Chondrocyte (in vitro differentiated cells): ENCODE measurements at regions not wholly inside any gene's neighbourhood (a gene's known extent, or its start where the extent isn't known, plus 50 kb on each side); places are given as distances from the start of the nearest gene placed in this dataset.

Experiments used
- DNase-seq: peaks from one replicate; pipeline ENCODE4 v3.0.0; 2021; ENCODE audit warnings: mixed read lengths, low spot score
- H3K27ac Mint-ChIP-seq: one replicate; pipeline ENCODE4 v1.8.0; 2021; ENCODE audit warnings: mild to moderate bottlenecking, moderate library complexity, mixed read lengths; ENCODE audit not compliant: unreplicated experiment
- H3K27me3 Mint-ChIP-seq: 2 replicates; pipeline ENCODE4 v1.8.0; 2021; ENCODE audit warnings: low read depth, mixed read lengths
- H3K36me3 Mint-ChIP-seq: 2 replicates; pipeline ENCODE4 v1.8.0; 2021; ENCODE audit warnings: low read depth, mixed read lengths
- H3K4me1 Mint-ChIP-seq: 2 replicates; pipeline ENCODE4 v1.8.0; 2021; ENCODE audit warnings: low read depth, mild to moderate bottlenecking, mixed read lengths
- H3K4me3 Mint-ChIP-seq: one replicate; pipeline ENCODE4 v1.8.0; 2021; ENCODE audit warnings: mild to moderate bottlenecking, moderate library complexity, mixed read lengths; ENCODE audit not compliant: unreplicated experiment
- H3K9me3 Mint-ChIP-seq: 2 replicates; pipeline ENCODE4 v1.8.0; 2021; ENCODE audit warnings: low read depth, mixed read lengths
- CTCF ChIP-seq: fragments of 200-600 bp; sonication (generic); IDR thresholded peaks from 2 replicates; pipeline ENCODE4 v1.5.0; 2021; ENCODE audit warnings: antibody characterized with exemption, mild to moderate bottlenecking, moderate library complexity

DNA sequence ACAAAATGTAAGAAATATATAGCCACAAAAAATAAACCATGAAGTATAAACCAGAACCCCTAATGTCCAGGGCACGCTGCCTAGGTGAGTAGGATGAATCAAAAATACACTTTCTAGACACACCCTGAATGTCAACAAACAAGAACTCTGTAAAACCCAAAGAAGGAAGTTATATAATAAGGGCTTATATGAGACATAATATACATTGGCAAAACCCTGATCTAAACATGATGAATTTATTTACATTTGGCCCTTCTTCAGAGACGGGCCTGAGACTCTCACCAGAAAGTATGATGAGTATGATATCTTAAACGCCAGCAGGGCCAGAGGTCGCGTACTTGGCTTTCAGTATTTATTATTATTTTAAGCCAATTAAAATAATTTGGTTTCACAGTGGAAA is 125.1 kb upstream of the FST start:
- no peak overlapping the region for H3K4me3 Mint-ChIP-seq
- H3K4me1 Mint-ChIP-seq, result peaks cover 54% of the 10 kb centered on the region
- peak overlapping the region; percentile 61 for H3K27ac Mint-ChIP-seq
- no peak for DNase-seq
- H3K9me3 Mint-ChIP-seq, result no peaks in the 10 kb centered on the region
- no peak for TF ChIP-seq CTCF
- H3K36me3 Mint-ChIP-seq, result no peaks in the 10 kb centered on the region
- H3K27me3 Mint-ChIP-seq, result no peaks in the 10 kb centered on the region

DNA sequence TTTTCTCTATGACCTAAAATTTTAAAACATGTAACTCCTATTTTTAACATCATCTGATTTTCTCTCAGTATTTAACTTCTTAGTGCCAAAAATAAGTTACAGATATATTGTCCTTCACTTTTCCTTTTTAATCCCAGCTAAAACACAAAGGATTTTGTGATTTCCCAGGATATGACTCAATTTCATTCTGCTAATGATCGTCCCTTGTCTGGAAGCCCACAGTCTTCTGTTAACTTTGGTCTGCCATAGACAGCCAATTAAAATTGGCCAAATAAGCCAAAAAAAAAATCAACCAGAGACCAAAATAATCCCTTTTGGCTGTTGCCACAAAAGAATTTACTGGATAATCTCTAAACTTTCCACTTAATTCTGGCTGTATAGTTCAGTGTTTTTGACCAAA is 124.5 kb upstream of the FST start:
- H3K4me1 Mint-ChIP-seq, result peaks cover 54% of the 10 kb centered on the region
- H3K27me3 Mint-ChIP-seq, result no peaks in the 10 kb centered on the region
- no peak overlapping the region for H3K27ac Mint-ChIP-seq

DNA sequence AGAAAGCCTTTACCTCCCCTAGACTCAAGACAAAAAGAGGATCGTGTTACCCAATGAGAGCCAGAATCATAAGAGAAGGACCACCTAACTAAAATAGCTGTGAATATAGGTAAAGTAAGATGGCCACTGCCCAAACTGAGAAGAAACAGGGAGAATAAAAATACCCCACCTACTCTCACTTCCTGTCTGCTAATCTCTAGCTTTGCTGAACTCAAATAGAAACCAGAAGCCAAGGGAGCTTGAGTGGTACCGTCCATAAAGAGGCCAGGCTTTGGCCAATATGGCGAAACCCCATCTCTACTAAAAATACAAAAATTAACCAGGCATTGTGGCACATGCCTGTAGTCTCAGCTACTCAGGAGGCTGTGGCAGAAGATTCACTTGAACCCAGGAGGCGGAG is 123.0 kb upstream of the FST start:
- no peak for DNase-seq
- H3K36me3 Mint-ChIP-seq, result no peaks in the 10 kb centered on the region

More for the DNA sequence above, 124.5 kb upstream of the FST start:
- Mint-ChIP-seq H3K9me3 (no peaks in the 10 kb centered on the region), H3K4me3 (no peak overlapping the region), H3K36me3 (no peaks in the 10 kb centered on the region)
- TF ChIP-seq CTCF, result no peak
- DNase-seq, result no peak

GRCh38 chr5:53358794-53359193 is 121.6 kb upstream of the FST start:
- Mint-ChIP-seq H3K27me3 (no peaks in the 10 kb centered on the region), H3K4me1 (peaks cover 78% of the 10 kb centered on the region), H3K9me3 (no peaks in the 10 kb centered on the region), H3K27ac (peak overlapping the region; percentile 33), H3K4me3 (no peak overlapping the region), H3K36me3 (no peaks in the 10 kb centered on the region)
- TF ChIP-seq CTCF, result no peak
- no peak for DNase-seq

More for the DNA sequence above, 123.0 kb upstream of the FST start:
- Mint-ChIP-seq H3K4me1 (peaks cover 65% of the 10 kb centered on the region), H3K4me3 (no peak overlapping the region), H3K27me3 (no peaks in the 10 kb centered on the region), H3K27ac (no peak overlapping the region), H3K9me3 (no peaks in the 10 kb centered on the region)
- no peak for TF ChIP-seq CTCF

DNA sequence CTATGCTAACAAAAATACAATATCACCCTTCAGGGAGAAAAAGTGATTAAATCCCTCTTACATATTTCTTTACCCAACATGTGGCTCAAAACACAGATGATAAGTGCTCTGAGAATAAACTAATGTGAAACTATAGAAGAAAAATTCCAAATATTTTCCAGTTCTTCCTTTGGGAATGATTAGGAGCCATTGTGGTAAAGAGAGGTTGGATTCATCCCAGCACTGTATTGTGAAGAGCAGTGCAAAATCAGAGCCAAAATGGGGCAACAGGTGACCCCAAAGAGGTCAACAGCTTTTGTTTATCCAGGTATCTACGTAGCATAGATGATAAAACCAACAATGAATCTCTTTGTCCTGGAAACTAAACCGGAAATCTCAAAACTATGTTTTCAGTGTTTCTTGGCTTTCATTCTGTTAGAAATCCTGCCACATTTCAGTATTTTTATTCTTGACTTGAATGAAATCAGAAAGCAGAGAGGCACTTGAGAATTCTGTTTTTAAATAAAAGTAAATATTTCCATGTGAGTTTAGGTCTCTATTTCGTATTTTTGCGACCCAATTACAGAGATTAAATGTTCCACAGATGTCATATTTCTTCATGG is 120.4 kb upstream of the FST start:
- peak overlapping the region; percentile 93 for H3K27ac Mint-ChIP-seq
- no peak for TF ChIP-seq CTCF
- no peaks in the 10 kb centered on the region for H3K9me3 Mint-ChIP-seq
- H3K4me3 Mint-ChIP-seq, result peak overlapping the region; percentile 6
- no peaks in the 10 kb centered on the region for H3K27me3 Mint-ChIP-seq
- DNase-seq, result no peak
- H3K4me1 Mint-ChIP-seq, result peaks cover 78% of the 10 kb centered on the region
- no peaks in the 10 kb centered on the region for H3K36me3 Mint-ChIP-seq
